Naive thymus-derived CD4-positive, alpha-beta T cell (primary cell): ENCODE measurements at regions not wholly inside any gene's neighbourhood (a gene's known extent, or its start where the extent isn't known, plus 50 kb on each side); places are given as distances from the start of the nearest gene placed in this dataset.
A peak's percentile ranks its signal among the peaks of the same experiment; 100 is the strongest.

Experiments
- ATAC-seq: fragments of 150-1000 bp; cut with Tn5 transposase; 2 replicates; pipeline ENCODE4 v1.10.0; 2021; ENCODE audit warnings: mild to moderate bottlenecking, moderate library complexity
- CTCF ChIA-PET: fragments of 350-600 bp; sonication (Branson Sonifier 250); formaldehyde crosslinking; loops from one replicate; lab custom pipeline; 2021; ENCODE audit warnings: antibody characterized with exemption; lab: Charles Lee
- POLR2A ChIA-PET: fragments of 350-600 bp; sonication (Branson Sonifier 250); formaldehyde crosslinking; loops from one replicate; lab custom pipeline; 2021; ENCODE audit warnings: antibody characterized with exemption, inconsistent platforms; lab: Charles Lee
- DNase-seq, 9 donors: peaks; one replicate each; pipeline versions ENCODE4 v3.0.0 to v3.0.0-alpha.2; 2020 to 2022; ENCODE audit warnings: mixed read lengths in 1 of 9
- H3K27ac ChIP-seq: one replicate; pipeline ENCODE4 v1.7.0; 2013; ENCODE audit warnings: mild to moderate bottlenecking, low read depth, low read length, moderate library complexity
- H3K27me3 ChIP-seq, 2 donors: one replicate each; pipeline ENCODE4 v1.7.0; 2013; ENCODE audit warnings: low read length in 2 of 2, mild to moderate bottlenecking in 2 of 2, moderate library complexity in 2 of 2; ENCODE audit not compliant: control insufficient read depth in 2 of 2, insufficient read depth in 2 of 2
- H3K36me3 ChIP-seq, 3 experiments: 1 replicate in 2 of 3; 2 replicates in 1 of 3; pipeline ENCODE4 v1.7.0; 2013; ENCODE audit warnings: low read length in 3 of 3, mild to moderate bottlenecking in 3 of 3, moderate library complexity in 1 of 3; ENCODE audit not compliant: insufficient read depth in 3 of 3, control insufficient read depth in 2 of 3
- H3K4me1 ChIP-seq, 2 donors: one replicate each; pipeline ENCODE4 v1.7.0; 2013; ENCODE audit warnings: low read length in 2 of 2, mild to moderate bottlenecking in 2 of 2, moderate library complexity in 1 of 2; ENCODE audit not compliant: control insufficient read depth in 2 of 2, insufficient read depth in 2 of 2
- H3K4me3 ChIP-seq: 2 replicates; pipeline ENCODE4 v1.7.0; 2013; ENCODE audit warnings: mild to moderate bottlenecking, low read length
- H3K9me3 ChIP-seq, 3 experiments: 1 replicate in 2 of 3; 2 replicates in 1 of 3; pipeline ENCODE4 v1.7.0; 2013; ENCODE audit warnings: low read length in 3 of 3; ENCODE audit not compliant: control insufficient read depth in 2 of 3
- H3K27ac Mint-ChIP-seq, 9 donors: one replicate each; pipeline ENCODE4 v1.8.0; 2020 to 2022; ENCODE audit warnings: mixed read lengths in 9 of 9, mild to moderate bottlenecking in 8 of 9, moderate library complexity in 5 of 9, inconsistent platforms in 2 of 9
- H3K27me3 Mint-ChIP-seq, 5 donors: one replicate each; pipeline ENCODE4 v1.8.0; 2021 to 2022; ENCODE audit warnings: mixed read lengths in 5 of 5, mild to moderate bottlenecking in 1 of 5
- H3K36me3 Mint-ChIP-seq, 5 donors: one replicate each; pipeline ENCODE4 v1.8.0; 2020 to 2022; ENCODE audit warnings: mixed read lengths in 5 of 5, mild to moderate bottlenecking in 3 of 5, inconsistent platforms in 1 of 5
- H3K4me1 Mint-ChIP-seq, 7 donors: one replicate each; pipeline ENCODE4 v1.8.0; 2020 to 2022; ENCODE audit warnings: mixed read lengths in 7 of 7, mild to moderate bottlenecking in 3 of 7, inconsistent platforms in 1 of 7
- H3K4me3 Mint-ChIP-seq, 10 donors: one replicate each; pipeline ENCODE4 v1.8.0; 2020 to 2022; ENCODE audit warnings: mild to moderate bottlenecking in 10 of 10, mixed read lengths in 10 of 10, moderate library complexity in 6 of 10, inconsistent platforms in 2 of 10
- H3K9me3 Mint-ChIP-seq, 11 donors: one replicate each; pipeline ENCODE4 v1.8.0; 2020 to 2022; ENCODE audit warnings: mixed read lengths in 11 of 11, mild to moderate bottlenecking in 4 of 11, inconsistent platforms in 1 of 11, moderate library complexity in 1 of 11
- intact Hi-C, 2 donors: fragments of 100-400 bp; cut with micrococcal nuclease; formaldehyde crosslinking; loops; one replicate each; pipeline ENCODE4 v1.15.1; 2023

- no peak overlapping the region for H3K27ac Mint-ChIP-seq
- peaks cover 0 to 7% (median 0%) of the 10 kb centered on the region in 5 donors for H3K27me3 Mint-ChIP-seq
- ChIA-PET CTCF (no interaction called here), POLR2A (no interaction called here)
- ATAC-seq (no peak), DNase-seq (peak in 1 of 9 donors; percentile 3)
- intact Hi-C loops, result no loop called here
- peaks cover 0 to 1% (median 0%) of the 10 kb centered on the region in 7 donors for H3K4me1 Mint-ChIP-seq
- H3K36me3 Mint-ChIP-seq, result no peaks in the 10 kb centered on the region
- H3K9me3 Mint-ChIP-seq, result no peaks in the 10 kb centered on the region
- no peak overlapping the region for H3K27ac ChIP-seq
- H3K36me3 ChIP-seq, result no peaks in the 10 kb centered on the region
- H3K4me3 Mint-ChIP-seq, result no peak overlapping the region
- H3K4me3 ChIP-seq, result no peak overlapping the region
- no peaks in the 10 kb centered on the region for H3K27me3 ChIP-seq
- no peaks in the 10 kb centered on the region for H3K9me3 ChIP-seq
- no peaks in the 10 kb centered on the region for H3K4me1 ChIP-seq
Observed at GRCh38 chr22:48434156-48434867, 1393.4 kb downstream of the BRD1 start.

- H3K27me3 ChIP-seq, result no peaks in the 10 kb centered on the region
- no peak overlapping the region for H3K4me3 ChIP-seq
- peak in 1 of 9 donors; percentile 0 for DNase-seq
- no peak overlapping the region for H3K4me3 Mint-ChIP-seq
- H3K9me3 Mint-ChIP-seq, result no peaks in the 10 kb centered on the region
- no peaks in the 10 kb centered on the region for H3K36me3 ChIP-seq
- no peak overlapping the region for H3K27ac Mint-ChIP-seq
- ATAC-seq, result no peak
- H3K27me3 Mint-ChIP-seq, result peaks cover 0 to 12% (median 0%) of the 10 kb centered on the region in 5 donors
- H3K4me1 ChIP-seq, result no peaks in the 10 kb centered on the region
- ChIA-PET POLR2A (no interaction called here), CTCF (no interaction called here)
- H3K9me3 ChIP-seq, result no peaks in the 10 kb centered on the region
- intact Hi-C loops, result no loop called here
- peaks cover 0 to 1% (median 0%) of the 10 kb centered on the region in 7 donors for H3K4me1 Mint-ChIP-seq
- H3K27ac ChIP-seq, result no peak overlapping the region
- H3K36me3 Mint-ChIP-seq, result no peaks in the 10 kb centered on the region
Observed at GRCh38 chr22:48433647-48434046, 1394.0 kb downstream of the BRD1 start.

GRCh38 chr22:48432781-48433518 lies 1394.7 kb downstream of the BRD1 start:
- Histone ChIP-seq H3K27me3 (no peaks in the 10 kb centered on the region), H3K36me3 (no peaks in the 10 kb centered on the region), H3K4me1 (no peaks in the 10 kb centered on the region), H3K4me3 (no peak overlapping the region), H3K9me3 (no peaks in the 10 kb centered on the region), H3K27ac (no peak overlapping the region)
- Mint-ChIP-seq H3K4me1 (peaks cover 0 to 1% (median 0%) of the 10 kb centered on the region in 7 donors), H3K27ac (no peak overlapping the region), H3K27me3 (peaks cover 0 to 11% (median 0%) of the 10 kb centered on the region in 5 donors), H3K4me3 (no peak overlapping the region), H3K9me3 (no peaks in the 10 kb centered on the region), H3K36me3 (no peaks in the 10 kb centered on the region)
- CTCF ChIA-PET, result no interaction called here
- ATAC-seq (no peak), DNase-seq (peak in 1 of 9 donors; percentile 6)
- POLR2A ChIA-PET, result no interaction called here
- intact Hi-C loops, result no loop called here

GRCh38 chr22:48431536-48432315 lies 1395.9 kb downstream of the BRD1 start:
- H3K4me3 ChIP-seq, result no peak overlapping the region
- intact Hi-C loops, result no loop called here
- H3K27me3 Mint-ChIP-seq, result peaks cover 0 to 8% (median 0%) of the 10 kb centered on the region in 5 donors
- no peak overlapping the region for H3K4me3 Mint-ChIP-seq
- no peaks in the 10 kb centered on the region for H3K9me3 ChIP-seq
- H3K9me3 Mint-ChIP-seq, result no peaks in the 10 kb centered on the region
- H3K36me3 Mint-ChIP-seq, result no peaks in the 10 kb centered on the region
- ATAC-seq (no peak), DNase-seq (peak in 1 of 9 donors; percentile 8)
- H3K4me1 Mint-ChIP-seq, result no peaks in the 10 kb centered on the region
- H3K27ac ChIP-seq, result no peak overlapping the region
- ChIA-PET POLR2A (no interaction called here), CTCF (no interaction called here)
- no peaks in the 10 kb centered on the region for H3K36me3 ChIP-seq
- H3K27me3 ChIP-seq, result no peaks in the 10 kb centered on the region
- no peak overlapping the region for H3K27ac Mint-ChIP-seq
- H3K4me1 ChIP-seq, result no peaks in the 10 kb centered on the region

- Histone ChIP-seq H3K9me3 (no peaks in the 10 kb centered on the region), H3K27me3 (no peaks in the 10 kb centered on the region), H3K27ac (no peak overlapping the region), H3K36me3 (no peaks in the 10 kb centered on the region), H3K4me1 (no peaks in the 10 kb centered on the region), H3K4me3 (no peak overlapping the region)
- intact Hi-C loops, result no loop called here
- no peak overlapping the region for H3K4me3 Mint-ChIP-seq
- ChIA-PET POLR2A (no interaction called here), CTCF (no interaction called here)
- no peaks in the 10 kb centered on the region for H3K4me1 Mint-ChIP-seq
- no peaks in the 10 kb centered on the region for H3K36me3 Mint-ChIP-seq
- no peak for ATAC-seq
- no peak overlapping the region for H3K27ac Mint-ChIP-seq
- H3K27me3 Mint-ChIP-seq, result peaks cover 0 to 13% (median 0%) of the 10 kb centered on the region in 5 donors
- DNase-seq, result no peak
- no peaks in the 10 kb centered on the region for H3K9me3 Mint-ChIP-seq
Observed at GRCh38 chr22:48431014-48431413, 1396.7 kb downstream of the BRD1 start.

GRCh38 chr22:48429446-48430020 lies 1398.1 kb downstream of the BRD1 start:
- no peak overlapping the region for H3K27ac ChIP-seq
- intact Hi-C loops, result no loop called here
- ChIA-PET CTCF (no interaction called here), POLR2A (no interaction called here)
- no peaks in the 10 kb centered on the region for H3K4me1 ChIP-seq
- Mint-ChIP-seq H3K9me3 (no peaks in the 10 kb centered on the region), H3K36me3 (no peaks in the 10 kb centered on the region), H3K27me3 (peaks cover 0 to 23% (median 0%) of the 10 kb centered on the region in 5 donors), H3K27ac (no peak overlapping the region), H3K4me1 (no peaks in the 10 kb centered on the region), H3K4me3 (no peak overlapping the region)
- H3K36me3 ChIP-seq, result no peaks in the 10 kb centered on the region
- H3K9me3 ChIP-seq, result no peaks in the 10 kb centered on the region
- peak in 1 of 9 donors; percentile 4 for DNase-seq
- no peak overlapping the region for H3K4me3 ChIP-seq
- ATAC-seq, result no peak
- H3K27me3 ChIP-seq, result no peaks in the 10 kb centered on the region
